ENCODE measurements at regions not wholly inside any gene's neighbourhood (a gene's known extent, or its start where the extent isn't known, plus 50 kb on each side); places are given as distances from the start of the nearest gene placed in this dataset.

- TF ChIP-seq, protein P1, sequence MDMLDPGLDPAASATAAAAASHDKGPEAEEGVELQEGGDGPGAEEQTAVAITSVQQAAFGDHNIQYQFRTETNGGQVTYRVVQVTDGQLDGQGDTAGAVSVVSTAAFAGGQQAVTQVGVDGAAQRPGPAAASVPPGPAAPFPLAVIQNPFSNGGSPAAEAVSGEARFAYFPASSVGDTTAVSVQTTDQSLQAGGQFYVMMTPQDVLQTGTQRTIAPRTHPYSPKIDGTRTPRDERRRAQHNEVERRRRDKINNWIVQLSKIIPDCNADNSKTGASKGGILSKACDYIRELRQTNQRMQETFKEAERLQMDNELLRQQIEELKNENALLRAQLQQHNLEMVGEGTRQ (IDR thresholded peaks at IDR 0.05; ENCODE audit: borderline replicate concordance, low read depth, low read length), result no peak
- TF ChIP-seq NFIC (IDR thresholded peaks at IDR 0.05; ENCODE audit: borderline replicate concordance), result no peak
- no peak for TF ChIP-seq RAD21 (IDR thresholded peaks at IDR 0.05; ENCODE audit: low read length)
Observed at GRCh38 chr4:122978789-122979188, 56.4 kb upstream of the NUDT6 start (continued).

DNA sequence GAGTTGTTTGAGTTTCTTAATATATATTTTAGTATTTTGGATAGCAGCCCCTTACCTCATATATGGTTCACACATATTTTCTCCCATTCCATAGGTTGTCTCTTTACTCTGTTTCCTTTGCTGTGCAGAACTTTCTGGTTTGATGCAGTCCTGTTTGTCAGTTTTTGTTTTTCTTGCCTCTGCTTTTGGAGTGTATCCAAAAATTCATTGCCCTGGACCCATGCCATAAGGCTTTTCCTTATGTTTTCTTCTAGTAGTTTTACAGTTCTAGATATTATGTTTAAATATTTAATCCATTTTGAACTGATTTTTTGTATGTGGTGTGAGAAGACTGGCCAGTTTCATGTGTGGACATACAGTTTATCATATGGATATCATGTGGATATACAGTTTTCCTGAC, 58.5 kb upstream of the NUDT6 start:
- no peaks in the 10 kb centered on the region for H3K4me1 ChIP-seq (ENCODE audit: control insufficient read depth in 1 of 2, insufficient read depth in 2 of 2, low read depth in 1 of 2, low read length in 1 of 2)
- H3K9me2 ChIP-seq, result no peaks in the 10 kb centered on the region
- H3K4me3 ChIP-seq (ENCODE audit: low read depth in 2 of 2, low read length in 1 of 2), result no peak overlapping the region
- H2AFZ ChIP-seq (ENCODE audit: low read depth), result no peak overlapping the region
- ChIA-PET POLR2A (no interaction called here), CTCF (no interaction called here)
- H4K20me1 ChIP-seq (ENCODE audit: insufficient read depth), result no peaks in the 10 kb centered on the region
- no peaks in the 10 kb centered on the region for H3K9me3 ChIP-seq
- H3F3A ChIP-seq (replicated peaks; ENCODE audit: insufficient read depth), result peaks cover 8% of the 10 kb centered on the region
- no peak for DNase-seq
- peaks cover 33% of the 10 kb centered on the region for H3K79me2 ChIP-seq (ENCODE audit: insufficient read depth)
- no peaks in the 10 kb centered on the region for H3K27me3 ChIP-seq (ENCODE audit: insufficient read depth)
- no peak overlapping the region for H3K4me2 ChIP-seq
- no peak overlapping the region for H3K27ac ChIP-seq (ENCODE audit: low read depth in 2 of 2, low read length in 1 of 2)
- H3K36me3 ChIP-seq (replicated peaks in 1 of 2; ENCODE audit: control insufficient read depth in 1 of 2, insufficient read depth in 2 of 2, low read length in 1 of 2), result peaks cover 24 to 75% of the 10 kb centered on the region in 2 experiments
- no peak overlapping the region for H3K9ac ChIP-seq
- TF ChIP-seq, protein P2, sequence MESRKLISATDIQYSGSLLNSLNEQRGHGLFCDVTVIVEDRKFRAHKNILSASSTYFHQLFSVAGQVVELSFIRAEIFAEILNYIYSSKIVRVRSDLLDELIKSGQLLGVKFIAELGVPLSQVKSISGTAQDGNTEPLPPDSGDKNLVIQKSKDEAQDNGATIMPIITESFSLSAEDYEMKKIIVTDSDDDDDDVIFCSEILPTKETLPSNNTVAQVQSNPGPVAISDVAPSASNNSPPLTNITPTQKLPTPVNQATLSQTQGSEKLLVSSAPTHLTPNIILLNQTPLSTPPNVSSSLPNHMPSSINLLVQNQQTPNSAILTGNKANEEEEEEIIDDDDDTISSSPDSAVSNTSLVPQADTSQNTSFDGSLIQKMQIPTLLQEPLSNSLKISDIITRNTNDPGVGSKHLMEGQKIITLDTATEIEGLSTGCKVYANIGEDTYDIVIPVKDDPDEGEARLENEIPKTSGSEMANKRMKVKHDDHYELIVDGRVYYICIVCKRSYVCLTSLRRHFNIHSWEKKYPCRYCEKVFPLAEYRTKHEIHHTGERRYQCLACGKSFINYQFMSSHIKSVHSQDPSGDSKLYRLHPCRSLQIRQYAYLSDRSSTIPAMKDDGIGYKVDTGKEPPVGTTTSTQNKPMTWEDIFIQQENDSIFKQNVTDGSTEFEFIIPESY (IDR thresholded peaks at IDR 0.05; ENCODE audit: borderline replicate concordance, low read depth), result no peak
- TF ChIP-seq CHD2 (IDR thresholded peaks at IDR 0.05; ENCODE audit: low read length, partially characterized antibody), result no peak
- no peak for TF ChIP-seq GABPA (IDR thresholded peaks at IDR 0.05; ENCODE audit: low read depth)
- TF ChIP-seq RAD21 (IDR thresholded peaks at IDR 0.05; ENCODE audit: low read length), result no peak
- TF ChIP-seq, protein P1 (IDR thresholded peaks at IDR 0.05; ENCODE audit: borderline replicate concordance, low read depth, low read length), result no peak
- TF ChIP-seq, protein P3, sequence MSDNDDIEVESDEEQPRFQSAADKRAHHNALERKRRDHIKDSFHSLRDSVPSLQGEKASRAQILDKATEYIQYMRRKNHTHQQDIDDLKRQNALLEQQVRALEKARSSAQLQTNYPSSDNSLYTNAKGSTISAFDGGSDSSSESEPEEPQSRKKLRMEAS (IDR thresholded peaks at IDR 0.05; ENCODE audit: low read depth), result no peak
- TF ChIP-seq TCF12 (IDR thresholded peaks at IDR 0.05), result no peak
- no peak for TF ChIP-seq CTCF (IDR thresholded peaks at IDR 0.05)
- no peak for TF ChIP-seq FOXJ3 (CRISPR knock-in tag; IDR thresholded peaks at IDR 0.05)
- no peak for TF ChIP-seq GATA2 (CRISPR knock-in tag; IDR thresholded peaks at IDR 0.05)
- no peak for TF ChIP-seq NRF1 (IDR thresholded peaks at IDR 0.05; ENCODE audit: low read depth, low read length)
- TF ChIP-seq EP300 (IDR thresholded peaks at IDR 0.05; ENCODE audit: borderline replicate concordance in 1 of 2, low read depth in 1 of 2, low read length in 1 of 2), result no peak
- TF ChIP-seq, protein P4, sequence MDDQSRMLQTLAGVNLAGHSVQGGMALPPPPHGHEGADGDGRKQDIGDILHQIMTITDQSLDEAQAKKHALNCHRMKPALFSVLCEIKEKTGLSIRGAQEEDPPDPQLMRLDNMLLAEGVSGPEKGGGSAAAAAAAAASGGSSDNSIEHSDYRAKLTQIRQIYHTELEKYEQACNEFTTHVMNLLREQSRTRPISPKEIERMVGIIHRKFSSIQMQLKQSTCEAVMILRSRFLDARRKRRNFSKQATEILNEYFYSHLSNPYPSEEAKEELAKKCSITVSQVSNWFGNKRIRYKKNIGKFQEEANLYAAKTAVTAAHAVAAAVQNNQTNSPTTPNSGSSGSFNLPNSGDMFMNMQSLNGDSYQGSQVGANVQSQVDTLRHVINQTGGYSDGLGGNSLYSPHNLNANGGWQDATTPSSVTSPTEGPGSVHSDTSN (IDR thresholded peaks at IDR 0.05), result no peak
- no peak for TF ChIP-seq SIN3A (IDR thresholded peaks at IDR 0.05; ENCODE audit: borderline replicate concordance, low read depth, low read length)
- TF ChIP-seq USF1 (IDR thresholded peaks at IDR 0.05; ENCODE audit: borderline replicate concordance, low read depth), result no peak
- no peak for TF ChIP-seq FOXM1 (IDR thresholded peaks at IDR 0.05; ENCODE audit: low read depth)
- no peak for TF ChIP-seq MXI1 (IDR thresholded peaks at IDR 0.05; ENCODE audit: low read depth, low read length)
- no peak for TF ChIP-seq JUND (IDR thresholded peaks at IDR 0.05)

Data from SK-N-SH (cell line).